RWPE2 (cell line): ENCODE measurements at regions not wholly inside any gene's neighbourhood (a gene's known extent, or its start where the extent isn't known, plus 50 kb on each side); places are given as distances from the start of the nearest gene placed in this dataset.

Experiments
- ATAC-seq: fragments of 200-7000 bp; cut with Tn5 transposase; 3 replicates; pipeline ENCODE4 v1.9.1; 2021; ENCODE audit warnings: low read depth
- DNase-seq: peaks from one replicate; pipeline ENCODE4 v3.0.0-alpha.2; 2020; ENCODE audit warnings: low spot score
- H3K27ac ChIP-seq: fragments of 450-650 bp; 2 replicates; pipeline ENCODE4 v1.5.1; 2017; ENCODE audit warnings: mild to moderate bottlenecking; ENCODE audit not compliant: poor library complexity, severe bottlenecking
- H3K27me3 ChIP-seq: fragments of 250-450 bp; sonication (Bioruptor Pico); 2 replicates; pipeline ENCODE4 v1.5.1; 2021; ENCODE audit warnings: mild to moderate bottlenecking, moderate library complexity; ENCODE audit not compliant: insufficient read depth, poor library complexity, severe bottlenecking
- H3K36me3 ChIP-seq: fragments of 250-450 bp; sonication (Bioruptor Pico); 2 replicates; pipeline ENCODE4 v1.5.1; 2020; ENCODE audit warnings: low read depth, mild to moderate bottlenecking, moderate library complexity
- H3K4me1 ChIP-seq: fragments of 250-450 bp; sonication (Bioruptor Pico); 2 replicates; pipeline ENCODE4 v1.5.1; 2021; ENCODE audit warnings: mild to moderate bottlenecking, moderate library complexity; ENCODE audit not compliant: insufficient read depth, poor library complexity, severe bottlenecking
- H3K4me3 ChIP-seq: fragments of 250-450 bp; sonication (Bioruptor Pico); 2 replicates; pipeline ENCODE4 v1.5.1; 2021; ENCODE audit warnings: mild to moderate bottlenecking, moderate library complexity; ENCODE audit not compliant: severe bottlenecking
- H3K9me3 ChIP-seq: fragments of 250-450 bp; sonication (Bioruptor Pico); 2 replicates; pipeline ENCODE4 v1.5.1; 2021; ENCODE audit warnings: mild to moderate bottlenecking, moderate library complexity; ENCODE audit not compliant: severe bottlenecking
- TF ChIP-seq, protein P1 (sequence below): fragments of 450-650 bp; IDR thresholded peaks from one replicate; pipeline ENCODE4 v1.5.1; 2017; ENCODE audit warnings: mild to moderate bottlenecking, moderate library complexity; ENCODE audit not compliant: poor library complexity, severe bottlenecking

GRCh38 chr17:79422236-79422635 is 188.6 kb downstream of the RBFOX3 start:
- no peak overlapping the region for H3K27ac ChIP-seq
- TF ChIP-seq, protein P1, sequence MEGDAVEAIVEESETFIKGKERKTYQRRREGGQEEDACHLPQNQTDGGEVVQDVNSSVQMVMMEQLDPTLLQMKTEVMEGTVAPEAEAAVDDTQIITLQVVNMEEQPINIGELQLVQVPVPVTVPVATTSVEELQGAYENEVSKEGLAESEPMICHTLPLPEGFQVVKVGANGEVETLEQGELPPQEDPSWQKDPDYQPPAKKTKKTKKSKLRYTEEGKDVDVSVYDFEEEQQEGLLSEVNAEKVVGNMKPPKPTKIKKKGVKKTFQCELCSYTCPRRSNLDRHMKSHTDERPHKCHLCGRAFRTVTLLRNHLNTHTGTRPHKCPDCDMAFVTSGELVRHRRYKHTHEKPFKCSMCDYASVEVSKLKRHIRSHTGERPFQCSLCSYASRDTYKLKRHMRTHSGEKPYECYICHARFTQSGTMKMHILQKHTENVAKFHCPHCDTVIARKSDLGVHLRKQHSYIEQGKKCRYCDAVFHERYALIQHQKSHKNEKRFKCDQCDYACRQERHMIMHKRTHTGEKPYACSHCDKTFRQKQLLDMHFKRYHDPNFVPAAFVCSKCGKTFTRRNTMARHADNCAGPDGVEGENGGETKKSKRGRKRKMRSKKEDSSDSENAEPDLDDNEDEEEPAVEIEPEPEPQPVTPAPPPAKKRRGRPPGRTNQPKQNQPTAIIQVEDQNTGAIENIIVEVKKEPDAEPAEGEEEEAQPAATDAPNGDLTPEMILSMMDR: no peak
- ATAC-seq (no peak), DNase-seq (no peak)
- peaks cover 42% of the 10 kb centered on the region for H3K27me3 ChIP-seq
- no peak overlapping the region for H3K4me3 ChIP-seq
- no peaks in the 10 kb centered on the region for H3K36me3 ChIP-seq
- H3K4me1 ChIP-seq: no peaks in the 10 kb centered on the region
- no peaks in the 10 kb centered on the region for H3K9me3 ChIP-seq

- TF ChIP-seq, protein P1: no peak
- no peaks in the 10 kb centered on the region for H3K9me3 ChIP-seq
- no peak overlapping the region for H3K4me3 ChIP-seq
- no peaks in the 10 kb centered on the region for H3K4me1 ChIP-seq
- H3K27ac ChIP-seq: no peak overlapping the region
- no peak for ATAC-seq
- H3K27me3 ChIP-seq: peaks cover 42% of the 10 kb centered on the region
- DNase-seq: no peak
- H3K36me3 ChIP-seq: no peaks in the 10 kb centered on the region
These were observed 190.3 kb downstream of the RBFOX3 start for GRCh38 chr17:79420318-79421243.

DNA sequence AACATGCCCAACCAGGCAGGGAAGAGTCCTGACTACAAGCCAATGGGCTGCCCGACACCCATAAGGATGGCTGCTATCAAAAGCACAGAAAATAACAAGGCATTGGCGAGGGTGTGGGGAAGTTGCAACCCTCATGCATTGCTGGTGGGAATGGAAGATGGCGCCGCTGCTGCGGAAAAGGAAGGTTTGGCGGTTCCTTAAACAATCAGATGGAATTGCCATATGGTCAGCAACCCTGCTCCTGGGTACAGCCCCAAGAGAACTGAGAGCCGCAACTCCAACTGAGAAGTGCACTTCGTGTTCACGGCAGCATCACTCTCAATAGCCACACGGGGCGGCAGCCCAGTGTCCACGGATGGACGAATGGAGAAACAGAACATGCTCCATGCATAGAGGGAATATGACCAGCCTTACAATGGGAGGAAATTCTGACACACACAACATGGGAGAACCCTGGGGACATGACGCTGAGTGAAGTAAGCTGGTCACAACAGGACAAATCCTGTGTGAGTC is 193.3 kb downstream of the RBFOX3 start:
- H3K4me3 ChIP-seq: no peak overlapping the region
- H3K27ac ChIP-seq: no peak overlapping the region
- no peak for ATAC-seq
- no peaks in the 10 kb centered on the region for H3K9me3 ChIP-seq
- H3K4me1 ChIP-seq: no peaks in the 10 kb centered on the region
- H3K27me3 ChIP-seq: peaks cover 68% of the 10 kb centered on the region
- TF ChIP-seq, protein P1: no peak
- H3K36me3 ChIP-seq: no peaks in the 10 kb centered on the region
- DNase-seq: no peak

DNA sequence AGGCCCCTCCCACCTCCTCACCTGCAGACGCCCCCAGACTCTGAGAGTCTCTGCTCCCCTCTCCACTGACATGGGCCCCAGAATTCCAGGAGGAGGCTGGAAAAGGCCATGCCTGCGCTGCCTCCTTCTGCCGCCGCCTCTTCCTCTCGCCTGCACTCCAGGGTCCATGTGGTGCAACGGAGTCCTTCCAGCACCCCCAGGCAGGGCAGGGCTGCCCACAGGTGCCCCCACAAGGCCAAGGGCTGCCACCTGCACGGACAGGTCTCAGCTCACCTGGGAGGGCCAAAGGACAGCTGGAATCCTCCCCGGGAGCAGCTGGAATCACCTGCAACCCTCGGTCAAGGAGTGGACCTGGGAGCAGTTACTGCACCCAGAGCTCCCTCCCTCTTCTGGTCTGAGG is 194.9 kb downstream of the RBFOX3 start:
- Histone ChIP-seq H3K4me1 (no peaks in the 10 kb centered on the region), H3K4me3 (no peak overlapping the region), H3K27ac (no peak overlapping the region), H3K36me3 (no peaks in the 10 kb centered on the region), H3K9me3 (no peaks in the 10 kb centered on the region), H3K27me3 (peaks cover 68% of the 10 kb centered on the region)
- DNase-seq: no peak
- ATAC-seq: no peak
- TF ChIP-seq, protein P1: no peak

DNA sequence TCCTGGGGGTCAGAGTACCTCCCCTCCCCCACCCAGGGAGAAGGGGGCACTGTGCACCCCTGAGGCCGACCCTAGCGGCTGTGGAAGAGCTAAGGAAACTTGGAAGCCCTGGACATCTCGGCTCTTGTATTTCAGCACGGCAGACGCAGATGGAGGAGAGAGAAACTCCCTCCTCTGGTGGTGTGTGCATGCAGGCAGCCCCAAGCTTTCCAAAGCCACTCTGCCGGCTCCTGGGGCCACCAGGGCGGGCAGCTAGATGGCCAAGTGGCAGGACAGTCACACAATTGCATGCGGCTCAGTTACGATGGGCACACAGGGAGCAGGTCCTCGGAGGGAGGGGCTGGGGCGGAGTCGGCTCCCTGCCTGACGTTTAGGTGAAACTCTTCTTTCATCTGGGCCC is 195.5 kb downstream of the RBFOX3 start:
- Histone ChIP-seq H3K27me3 (peaks cover 70% of the 10 kb centered on the region), H3K27ac (no peak overlapping the region), H3K4me3 (no peak overlapping the region), H3K9me3 (no peaks in the 10 kb centered on the region), H3K36me3 (no peaks in the 10 kb centered on the region), H3K4me1 (no peaks in the 10 kb centered on the region)
- no peak for ATAC-seq
- TF ChIP-seq, protein P1: no peak
- DNase-seq: no peak
